NCI-H2196 (cell line): ENCODE measurements at regions not wholly inside any gene's neighbourhood (a gene's known extent, or its start where the extent isn't known, plus 50 kb on each side); places are given as distances from the start of the nearest gene placed in this dataset.
A peak's percentile ranks its signal among the peaks of the same experiment; 100 is the strongest.

Source experiments
- DNase-seq: peaks from one replicate; lab custom pipeline; 2025; ENCODE audit not compliant: unreplicated experiment; lab: John Stamatoyannopoulos, UW

GRCh38 chr2:147482916-147483669 is 361.7 kb upstream of the ACVR2A start:
- DNase-seq, result no peak

GRCh38 chr2:147482111-147482895 is 362.5 kb upstream of the ACVR2A start:
- no peak for DNase-seq

- no peak for DNase-seq
Measured at GRCh38 chr2:147479358-147479757, 365.5 kb upstream of the ACVR2A start.

DNA sequence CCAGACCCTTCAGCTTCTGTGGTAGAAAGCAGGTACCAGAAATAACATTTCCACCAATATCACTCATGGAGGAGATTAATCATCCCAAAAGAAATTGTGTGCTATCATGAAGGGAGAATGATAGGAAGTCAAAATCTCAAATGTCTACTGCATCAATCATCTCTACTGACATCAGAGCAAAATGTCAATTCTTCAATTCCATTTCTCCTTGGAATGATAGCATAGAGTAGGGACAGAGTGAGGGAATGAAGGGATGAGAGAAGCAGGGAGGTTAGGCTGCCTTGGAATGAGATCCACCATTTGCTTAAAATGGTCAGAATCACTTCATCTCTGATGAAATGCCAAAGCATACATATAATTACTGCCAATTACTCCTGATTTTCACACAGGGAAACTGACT is 371.8 kb upstream of the ACVR2A start:
- DNase-seq, result no peak

DNA sequence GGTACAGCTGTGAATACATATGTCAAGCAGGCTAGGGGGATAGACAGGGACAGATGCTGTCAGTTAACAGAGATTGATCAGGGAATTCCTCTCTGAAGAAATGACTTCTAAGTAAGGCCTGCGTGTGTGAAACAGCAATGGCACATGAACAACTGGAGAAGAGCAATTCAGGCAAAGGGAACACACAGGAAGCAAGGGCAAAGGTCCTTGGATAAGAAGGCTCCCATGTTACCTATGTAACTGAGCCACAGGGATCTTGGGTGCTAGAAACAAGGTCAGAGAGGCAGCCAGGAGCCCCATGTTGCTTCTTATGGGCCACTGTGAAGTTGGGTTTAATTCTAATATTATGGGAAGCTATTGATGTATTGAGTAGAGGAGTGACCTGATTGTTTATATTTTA is 373.7 kb upstream of the ACVR2A start:
- no peak for DNase-seq

DNA sequence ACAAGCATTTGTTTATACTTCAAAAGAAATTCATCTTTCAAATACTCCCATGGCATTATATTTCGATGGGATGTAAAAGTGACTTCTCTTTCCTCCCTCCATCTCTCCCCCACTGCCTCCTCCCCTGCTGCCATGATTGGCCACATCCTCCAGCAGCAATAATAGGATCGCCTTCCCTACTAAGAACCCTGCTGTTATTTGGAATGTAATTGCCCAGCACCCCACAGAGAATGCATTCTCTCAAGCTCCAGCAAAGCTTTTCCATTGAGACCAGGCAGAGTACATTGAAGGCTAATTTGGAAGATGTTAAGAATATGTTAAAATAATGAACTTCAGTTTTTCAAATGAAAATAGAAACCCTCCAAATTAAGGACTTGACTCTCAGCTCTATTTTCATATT is 375.4 kb upstream of the ACVR2A start:
- no peak for DNase-seq

DNA sequence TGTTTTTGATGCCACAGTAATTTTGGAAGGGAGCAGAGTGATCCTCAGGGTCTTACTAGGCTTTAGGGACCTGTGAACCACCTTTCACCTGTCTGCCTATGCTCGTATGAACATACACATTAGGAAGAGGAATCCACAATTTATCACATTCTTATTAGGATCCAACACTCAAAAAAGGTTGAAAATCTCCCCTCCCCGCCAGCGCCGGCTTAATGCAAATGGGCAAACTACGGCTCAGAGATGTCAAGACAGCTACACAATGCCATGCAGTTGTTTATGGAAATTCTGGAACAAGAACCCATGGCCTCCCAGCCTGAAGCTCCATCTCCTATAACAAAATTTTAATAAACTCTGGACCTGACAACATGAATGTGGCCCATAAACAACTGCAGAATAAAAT is 375.9 kb upstream of the ACVR2A start:
- no peak for DNase-seq

- DNase-seq, result no peak
Measured at GRCh38 chr2:147468349-147468748, 376.5 kb upstream of the ACVR2A start.

- DNase-seq, result no peak
Measured at GRCh38 chr2:147467441-147467840, 377.4 kb upstream of the ACVR2A start.

- DNase-seq, result no peak
Measured at GRCh38 chr2:147464737-147465357, 380.0 kb upstream of the ACVR2A start.

DNA sequence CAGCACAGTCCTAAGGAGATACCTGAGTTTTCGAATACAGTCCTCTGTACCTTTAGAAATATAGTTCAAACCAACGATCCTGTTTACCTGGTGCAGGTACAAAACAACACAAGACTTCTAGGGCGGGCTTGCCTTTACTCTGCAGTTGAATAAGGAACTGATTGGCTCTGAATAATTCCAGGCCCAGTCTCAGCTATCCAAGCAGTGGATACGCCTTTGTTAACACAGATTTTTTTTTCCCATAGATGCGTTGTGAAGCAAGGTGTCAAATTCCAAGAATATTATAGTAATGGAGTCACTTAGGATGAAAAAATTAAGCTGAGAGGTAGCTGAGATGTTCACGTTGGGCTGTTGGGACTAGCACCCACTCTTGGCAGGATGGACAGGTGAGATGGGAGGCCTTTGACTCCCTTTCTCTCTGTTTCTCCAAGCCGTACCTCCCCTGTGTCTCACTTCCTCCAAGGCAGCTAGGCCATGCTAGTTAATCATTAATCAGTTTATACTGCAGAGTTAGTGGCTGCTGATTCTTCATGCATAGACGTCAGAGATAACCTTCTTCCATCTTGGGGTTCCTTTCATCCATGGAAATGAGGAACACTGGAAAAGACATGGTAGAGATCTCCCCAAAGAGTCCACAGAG is 380.8 kb upstream of the ACVR2A start:
- no peak for DNase-seq

DNA sequence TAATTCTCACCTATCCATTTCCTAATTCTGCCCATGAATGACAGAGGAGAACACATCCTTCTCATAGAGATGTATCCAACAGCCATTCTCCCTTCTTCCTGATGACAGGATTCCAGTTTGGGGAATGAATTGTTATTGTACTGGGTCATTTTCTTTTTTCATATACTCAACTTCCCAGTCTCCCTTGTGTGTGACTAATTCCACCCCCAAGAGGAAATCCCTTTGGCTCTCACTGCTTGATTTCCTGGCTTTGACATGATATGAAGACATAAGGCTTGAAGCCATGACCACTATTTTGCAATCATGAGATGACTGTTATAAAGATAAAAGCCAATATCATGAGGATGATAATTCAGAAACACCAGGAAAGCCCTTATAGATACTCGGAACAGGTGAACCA is 384.7 kb upstream of the ACVR2A start:
- no peak for DNase-seq

GRCh38 chr2:147456779-147457178 is 388.1 kb upstream of the ACVR2A start:
- DNase-seq, result no peak

DNA sequence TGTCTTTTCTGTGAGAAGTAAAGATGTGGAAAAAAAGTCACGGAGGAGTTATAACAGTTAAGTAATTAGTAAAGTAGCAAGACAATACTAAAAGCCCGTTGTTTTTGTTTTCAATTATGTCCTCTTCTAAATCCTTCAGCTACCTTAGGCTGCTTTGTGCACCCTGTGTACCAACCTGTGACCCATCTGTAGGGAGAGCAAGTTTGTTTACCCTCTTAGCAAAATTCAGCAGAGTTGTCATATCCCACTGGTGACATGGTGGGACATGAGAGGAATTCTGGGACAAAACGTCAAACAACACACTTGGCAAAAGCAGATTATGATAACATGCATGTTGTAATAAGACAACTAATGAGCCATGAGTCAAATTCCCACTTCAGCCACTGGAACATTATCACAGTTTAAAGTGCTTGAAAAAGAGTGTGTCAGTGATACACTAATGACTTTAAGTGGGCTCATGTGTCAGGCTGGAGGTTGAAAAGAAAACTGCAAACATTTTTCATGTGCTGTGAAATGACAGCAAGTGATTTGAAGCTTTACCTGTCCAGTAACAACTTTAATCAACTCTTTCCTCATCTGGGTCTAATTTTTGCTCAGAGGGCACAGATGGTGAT is 392.8 kb upstream of the ACVR2A start:
- no peak for DNase-seq

DNA sequence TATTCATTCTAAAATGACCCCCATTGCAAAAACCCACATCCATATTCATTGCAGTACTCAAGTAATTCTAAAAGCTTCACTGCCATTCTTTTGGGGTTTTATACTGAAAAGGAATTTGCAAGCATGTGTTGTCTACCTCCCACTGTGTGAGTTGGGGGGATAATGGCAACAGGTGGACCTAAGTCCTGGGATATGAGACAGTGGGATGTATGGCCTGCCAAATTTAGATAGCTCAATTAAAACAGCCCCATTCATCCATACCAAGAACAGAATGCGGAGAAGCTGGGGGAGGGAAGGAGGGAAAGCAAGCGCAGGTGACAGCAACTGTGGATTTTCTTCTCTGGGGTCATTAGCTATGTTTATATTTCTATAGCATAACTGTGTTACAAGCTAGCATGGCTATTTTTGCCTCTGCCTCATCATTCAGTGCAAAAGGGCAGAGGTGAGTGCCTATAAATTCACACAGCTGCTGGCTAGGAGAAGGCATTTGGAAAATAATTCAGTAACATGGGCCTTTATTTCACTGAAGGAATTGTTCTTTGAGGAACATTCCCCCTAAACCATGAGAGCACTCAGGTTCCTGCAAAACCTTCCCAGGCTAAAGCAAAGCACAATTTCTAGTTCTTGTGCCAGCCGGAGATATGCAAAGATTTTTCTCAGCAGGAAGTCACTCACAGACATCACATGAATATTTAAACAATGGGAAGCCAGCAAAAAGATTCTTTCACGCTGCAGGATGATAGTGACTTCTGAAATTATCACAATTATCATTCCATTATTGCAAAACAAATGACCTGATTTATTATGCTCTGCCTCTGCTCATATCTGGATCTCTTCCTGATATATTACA is 393.9 kb upstream of the ACVR2A start:
- DNase-seq, result no peak

GRCh38 chr2:147449323-147449991 is 395.4 kb upstream of the ACVR2A start:
- DNase-seq, result peak; percentile 70

DNA sequence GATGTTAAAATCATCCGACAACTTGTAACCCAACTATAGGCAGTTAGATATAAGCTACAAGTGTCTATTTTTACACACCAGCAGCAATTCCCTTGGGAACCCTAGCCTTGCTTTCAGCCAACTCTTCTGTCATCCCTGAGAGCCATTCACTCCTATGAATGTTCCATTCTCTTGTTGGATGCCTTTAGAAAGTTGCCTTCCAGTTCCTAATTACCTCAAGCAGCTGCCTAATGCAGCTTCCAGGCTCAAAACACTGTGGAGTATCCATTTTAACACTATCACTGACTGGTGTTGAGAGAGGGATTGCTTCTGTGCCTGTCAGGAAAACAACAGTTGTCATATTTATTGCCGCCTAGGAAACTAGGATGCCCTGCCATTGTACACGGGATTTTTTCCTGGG is 402.0 kb upstream of the ACVR2A start:
- no peak for DNase-seq

DNA sequence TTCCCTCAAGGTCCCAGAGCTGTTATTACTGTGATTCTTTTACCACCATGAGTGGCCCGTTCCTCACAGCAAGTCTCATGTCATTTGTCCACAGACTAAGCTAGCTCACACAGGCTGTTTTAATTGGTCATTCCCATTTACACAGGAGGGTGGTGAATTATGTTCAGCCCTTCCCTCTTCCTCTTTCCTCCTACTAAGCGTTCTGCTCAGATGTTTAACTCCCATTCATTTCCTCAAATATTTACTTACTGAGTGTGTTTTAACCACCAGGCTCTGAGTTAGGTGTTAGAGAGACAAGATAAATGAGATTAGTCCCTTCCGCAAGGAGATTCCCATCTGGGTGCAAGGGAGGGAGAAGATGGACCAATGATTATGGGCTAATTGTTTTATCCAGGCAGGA is 403.6 kb upstream of the ACVR2A start:
- no peak for DNase-seq

DNA sequence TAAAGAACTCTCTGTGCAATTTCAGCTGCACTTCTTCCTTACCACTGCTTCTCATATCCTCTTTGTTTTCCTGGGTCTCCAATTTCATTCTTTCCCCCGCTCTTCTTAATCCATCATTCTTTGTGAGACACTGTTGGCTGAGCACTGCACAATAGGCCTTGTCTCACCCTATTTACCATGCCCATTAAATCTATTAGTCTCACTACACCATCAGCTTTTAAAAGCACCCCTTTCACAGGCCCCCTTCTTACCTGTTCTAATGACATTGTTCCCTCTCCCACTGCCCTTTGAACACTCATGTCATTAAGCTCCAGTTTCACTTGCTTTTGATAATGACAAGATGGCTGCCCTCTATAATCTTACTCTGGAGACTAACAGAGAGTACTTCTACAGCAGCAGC is 404.1 kb upstream of the ACVR2A start:
- DNase-seq, result no peak

- no peak for DNase-seq
Measured at GRCh38 chr2:147439986-147440385, 404.8 kb upstream of the ACVR2A start.
